GM12864 (cell line): ENCODE measurements at regions not wholly inside any gene's neighbourhood (a gene's known extent, or its start where the extent isn't known, plus 50 kb on each side); places are given as distances from the start of the nearest gene placed in this dataset.

ENCODE experiments used
- DNase-seq: peaks from one replicate; pipeline ENCODE4 v3.0.0-alpha.2; 2011; ENCODE audit warnings: low read depth
- H3K4me3 ChIP-seq: 2 replicates; pipeline ENCODE4 v1.5.1; 2011; ENCODE audit warnings: mild to moderate bottlenecking, low read depth, low read length, control low read depth
- TF ChIP-seq, protein P1 (sequence below): IDR thresholded peaks from 2 replicates; pipeline ENCODE4 v1.5.1; 2011; ENCODE audit warnings: low read depth, mild to moderate bottlenecking, moderate library complexity, low read length, control low read depth, inconsistent platforms; ENCODE audit errors: missing control alignments

DNA sequence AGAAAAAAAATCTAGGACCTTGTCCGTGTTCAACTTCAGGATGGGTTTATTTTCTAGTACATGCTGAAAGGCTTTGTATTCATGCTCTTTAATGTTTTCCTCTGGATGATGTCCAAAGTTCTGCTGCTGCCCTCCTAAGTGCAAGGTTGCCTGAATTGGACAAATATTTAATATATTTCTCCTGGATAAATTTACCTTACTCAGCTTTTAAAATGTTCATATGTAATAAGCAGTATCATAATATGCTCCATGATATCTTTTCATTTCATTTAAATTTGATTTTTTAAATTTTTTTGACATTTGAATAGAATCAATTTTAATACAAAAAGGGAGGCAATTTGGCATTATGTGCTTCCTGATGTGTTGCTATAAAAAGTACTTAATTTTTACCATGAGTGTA is 95.9 kb upstream of the SLC25A13 start:
- TF ChIP-seq, protein P1, sequence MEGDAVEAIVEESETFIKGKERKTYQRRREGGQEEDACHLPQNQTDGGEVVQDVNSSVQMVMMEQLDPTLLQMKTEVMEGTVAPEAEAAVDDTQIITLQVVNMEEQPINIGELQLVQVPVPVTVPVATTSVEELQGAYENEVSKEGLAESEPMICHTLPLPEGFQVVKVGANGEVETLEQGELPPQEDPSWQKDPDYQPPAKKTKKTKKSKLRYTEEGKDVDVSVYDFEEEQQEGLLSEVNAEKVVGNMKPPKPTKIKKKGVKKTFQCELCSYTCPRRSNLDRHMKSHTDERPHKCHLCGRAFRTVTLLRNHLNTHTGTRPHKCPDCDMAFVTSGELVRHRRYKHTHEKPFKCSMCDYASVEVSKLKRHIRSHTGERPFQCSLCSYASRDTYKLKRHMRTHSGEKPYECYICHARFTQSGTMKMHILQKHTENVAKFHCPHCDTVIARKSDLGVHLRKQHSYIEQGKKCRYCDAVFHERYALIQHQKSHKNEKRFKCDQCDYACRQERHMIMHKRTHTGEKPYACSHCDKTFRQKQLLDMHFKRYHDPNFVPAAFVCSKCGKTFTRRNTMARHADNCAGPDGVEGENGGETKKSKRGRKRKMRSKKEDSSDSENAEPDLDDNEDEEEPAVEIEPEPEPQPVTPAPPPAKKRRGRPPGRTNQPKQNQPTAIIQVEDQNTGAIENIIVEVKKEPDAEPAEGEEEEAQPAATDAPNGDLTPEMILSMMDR, result no peak
- DNase-seq, result no peak

DNA sequence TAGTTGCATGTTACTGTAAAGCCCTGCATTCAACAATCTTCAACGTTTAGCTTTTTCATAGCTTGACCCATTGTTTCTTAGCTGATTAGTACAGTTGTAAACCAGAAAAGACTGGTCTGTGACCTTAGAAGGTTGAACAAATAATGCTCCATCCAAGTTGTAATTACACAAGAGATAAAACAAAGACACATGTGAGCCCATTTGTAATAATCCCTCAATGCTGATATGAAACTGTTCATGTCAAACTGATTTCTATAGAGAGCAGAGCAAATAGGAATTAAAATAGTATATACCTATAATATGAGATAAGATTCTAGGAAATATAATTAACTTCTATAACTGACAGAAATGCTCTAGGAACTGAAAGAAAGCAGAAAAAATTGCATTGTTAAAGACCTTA is 94.7 kb upstream of the SLC25A13 start:
- no peak overlapping the region for H3K4me3 ChIP-seq
- no peak for DNase-seq
- TF ChIP-seq, protein P1, result no peak

More for the DNA sequence above, 95.9 kb upstream of the SLC25A13 start:
- H3K4me3 ChIP-seq, result no peak overlapping the region

DNA sequence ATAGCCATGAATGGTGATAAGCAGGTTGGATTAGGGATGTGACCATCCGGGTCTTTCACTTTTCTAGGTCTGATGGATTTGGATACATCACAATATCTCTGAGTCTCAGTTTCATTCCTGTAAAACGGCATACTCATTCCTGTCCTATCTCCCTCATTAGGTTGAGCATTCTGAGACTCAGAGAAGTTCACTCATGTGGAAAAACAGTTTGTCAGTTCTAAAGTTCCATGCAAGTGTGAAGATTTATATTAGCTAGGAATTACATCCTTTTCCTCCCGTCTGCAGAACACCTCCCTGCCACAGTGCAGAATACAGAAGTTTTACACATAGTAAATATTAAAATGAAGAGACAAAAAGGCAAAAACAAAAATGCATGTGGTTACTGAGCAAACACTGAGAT is 94.2 kb upstream of the SLC25A13 start:
- TF ChIP-seq, protein P1, result no peak
- no peak for DNase-seq
- H3K4me3 ChIP-seq, result no peak overlapping the region

DNA sequence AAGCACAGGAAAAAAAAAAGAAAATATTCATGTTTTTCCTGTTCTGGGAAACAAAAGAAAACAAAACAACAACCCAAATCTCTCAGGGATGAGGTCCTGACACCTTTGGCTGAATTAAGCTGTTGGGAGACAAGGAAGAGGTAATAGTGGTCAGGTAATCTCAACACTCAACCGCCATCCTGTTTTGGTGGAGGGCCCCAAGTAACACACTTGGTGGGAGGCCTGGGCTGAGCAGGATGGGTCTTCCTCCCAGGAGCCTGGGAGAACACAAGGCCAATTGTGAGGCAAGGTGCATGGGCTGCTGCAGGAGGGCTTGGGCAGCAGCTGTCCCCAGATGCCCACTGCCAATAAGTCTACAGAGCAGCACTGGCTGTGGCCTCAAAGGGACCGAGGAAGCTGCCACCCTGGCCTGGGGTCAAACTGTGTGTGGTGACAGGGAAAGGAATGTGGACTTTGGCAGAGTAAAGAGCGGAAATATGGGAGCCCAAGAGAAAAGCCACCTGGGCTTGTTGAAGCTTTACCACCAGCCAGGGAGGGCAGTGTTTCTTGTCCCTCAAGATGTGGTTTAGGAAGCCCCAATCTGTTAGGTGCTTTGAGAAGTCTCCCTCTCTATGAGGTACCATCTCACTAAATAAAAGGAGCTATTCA is 93.5 kb upstream of the SLC25A13 start:
- DNase-seq, result no peak
- no peak overlapping the region for H3K4me3 ChIP-seq
- TF ChIP-seq, protein P1, result no peak

DNA sequence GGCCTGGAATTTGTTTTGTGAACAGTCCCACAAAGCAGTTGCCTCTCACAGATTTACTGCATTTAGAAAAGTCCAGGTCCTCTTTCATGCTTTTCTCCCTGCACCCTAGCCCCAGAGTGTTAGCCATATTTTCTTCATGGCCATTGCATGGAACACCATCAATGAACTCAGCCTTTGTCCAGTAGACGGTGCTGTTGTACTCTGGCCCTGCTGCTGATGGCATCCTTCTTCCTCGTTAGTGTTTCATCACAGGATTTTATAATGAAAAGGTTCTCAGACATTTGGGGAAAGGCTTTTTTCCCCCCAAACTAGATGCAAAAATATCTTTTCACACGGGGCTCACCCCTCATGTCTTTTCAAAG is 93.0 kb upstream of the SLC25A13 start:
- TF ChIP-seq, protein P1, result peak; percentile 89
- no peak for DNase-seq
- no peak overlapping the region for H3K4me3 ChIP-seq

DNA sequence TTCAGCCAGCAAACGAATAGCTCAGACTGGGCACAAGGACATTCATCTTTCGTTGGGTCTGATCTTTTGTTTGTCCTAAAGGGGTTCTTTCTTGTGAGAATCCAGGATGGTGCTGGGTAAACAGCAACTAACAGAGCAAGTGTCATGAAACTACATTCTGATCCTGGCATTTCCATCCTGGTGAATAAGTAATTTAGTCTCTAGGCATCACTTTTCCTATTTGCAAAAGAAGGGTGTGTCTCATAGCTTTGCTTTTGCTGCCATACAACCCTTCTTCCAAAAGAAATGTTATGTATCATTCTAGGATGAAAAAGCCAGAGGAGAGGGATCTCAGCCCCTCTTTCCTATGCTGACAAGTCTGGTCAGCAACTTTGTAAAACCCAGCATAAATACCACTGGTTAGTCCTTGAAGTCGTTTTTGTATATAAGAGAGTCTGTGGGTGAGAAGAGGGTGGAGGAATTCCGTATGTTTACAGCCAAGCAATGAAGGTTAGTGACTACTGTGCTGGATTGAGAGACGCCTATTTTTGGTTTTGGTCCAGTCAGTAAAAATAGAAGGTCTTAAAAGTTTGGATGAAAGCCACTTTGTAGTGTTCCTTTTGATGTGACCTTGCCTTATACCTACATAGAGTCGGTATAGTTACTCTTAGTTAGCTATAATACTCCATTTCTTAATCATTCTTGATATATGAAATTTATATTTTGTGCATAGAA is 88.4 kb upstream of the SLC25A13 start:
- DNase-seq, result no peak
- TF ChIP-seq, protein P1, result no peak

DNA sequence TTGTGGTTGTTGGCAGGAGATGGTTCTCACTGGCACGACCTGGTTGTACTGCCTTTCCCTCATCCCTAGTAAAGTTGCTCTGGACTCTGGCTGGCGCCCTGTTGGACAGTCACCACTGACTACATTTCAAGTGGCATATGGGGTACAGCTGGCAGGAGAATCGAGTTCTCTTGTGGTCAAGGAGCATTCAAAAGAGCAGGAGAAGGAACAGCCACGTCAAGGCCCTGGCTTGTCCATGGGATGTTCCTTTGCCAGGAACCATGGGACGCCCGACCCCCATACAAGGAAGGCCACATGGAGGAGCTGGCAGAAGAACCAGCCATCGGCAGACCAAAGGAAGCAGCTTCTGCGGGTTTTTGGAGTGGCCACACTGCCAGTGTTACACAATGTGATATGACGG is 87.0 kb upstream of the SLC25A13 start:
- no peak overlapping the region for H3K4me3 ChIP-seq
- TF ChIP-seq, protein P1, result no peak
- DNase-seq, result no peak

More for the DNA sequence above, 88.4 kb upstream of the SLC25A13 start:
- H3K4me3 ChIP-seq, result no peak overlapping the region
